Ovary (tissue), 3 donors: ENCODE measurements at regions not wholly inside any gene's neighbourhood (a gene's known extent, or its start where the extent isn't known, plus 50 kb on each side); places are given as distances from the start of the nearest gene placed in this dataset.

ENCODE experiments used
- CTCF ChIP-seq, 3 donors: fragments of 450-650 bp in 2 of 3; fragments of 200-600 bp in 1 of 3; IDR thresholded peaks; one replicate each; pipeline versions ENCODE4 v1.5.1 to v1.8.0; 2016 to 2022; ENCODE audit warnings: antibody characterized with exemption in 3 of 3, mild to moderate bottlenecking in 1 of 3
- POLR2A ChIP-seq: fragments of 450-650 bp; IDR thresholded peaks from one replicate; pipeline ENCODE4 v1.6.1; 2017; ENCODE audit warnings: antibody characterized with exemption, mild to moderate bottlenecking, moderate library complexity
- donor health status: DM: no; HTN: no; CAD: no.

- TF ChIP-seq CTCF (IDR thresholded peaks at IDR 0.05): no peak
- no peak for TF ChIP-seq POLR2A
These were observed 577.5 kb downstream of the BCL11B start for GRCh38 chr14:98694541-98694940.
